Stimulated activated memory B cell treated with anti-CD40 and anti-IgM and Interleukin-4, amounts not matched to agents 10 μg/mL and 1 μg/mL and 100 μg/mL, for 72 hours (primary cell): ENCODE measurements at regions not wholly inside any gene's neighbourhood (a gene's known extent, or its start where the extent isn't known, plus 50 kb on each side); places are given as distances from the start of the nearest gene placed in this dataset.

Source experiments
- ATAC-seq: fragments of 150-1000 bp; cut with Tn5 transposase; 2 replicates; pipeline ENCODE4 v1.10.0; 2021
- H3K27ac Mint-ChIP-seq: one replicate; pipeline ENCODE4 v1.8.0; 2022; ENCODE audit warnings: mild to moderate bottlenecking, mixed read lengths
- H3K27me3 Mint-ChIP-seq: one replicate; pipeline ENCODE4 v1.8.0; 2022; ENCODE audit warnings: mixed read lengths
- H3K36me3 Mint-ChIP-seq: one replicate; pipeline ENCODE4 v1.8.0; 2022; ENCODE audit warnings: mixed read lengths
- H3K4me1 Mint-ChIP-seq: one replicate; pipeline ENCODE4 v1.8.0; 2022; ENCODE audit warnings: mixed read lengths
- H3K4me3 Mint-ChIP-seq: one replicate; pipeline ENCODE4 v1.8.0; 2022; ENCODE audit warnings: mild to moderate bottlenecking, moderate library complexity, mixed read lengths
- H3K9me3 Mint-ChIP-seq: one replicate; pipeline ENCODE4 v1.8.0; 2022; ENCODE audit warnings: mixed read lengths

GRCh38 chr12:105562199-105562971 lies 231.9 kb downstream of the C12orf75 start:
- Mint-ChIP-seq H3K4me1 (no peaks in the 10 kb centered on the region), H3K36me3 (no peaks in the 10 kb centered on the region), H3K27ac (no peak overlapping the region), H3K27me3 (peaks cover 16% of the 10 kb centered on the region), H3K4me3 (no peak overlapping the region), H3K9me3 (peaks cover 5% of the 10 kb centered on the region)
- no peak for ATAC-seq

DNA sequence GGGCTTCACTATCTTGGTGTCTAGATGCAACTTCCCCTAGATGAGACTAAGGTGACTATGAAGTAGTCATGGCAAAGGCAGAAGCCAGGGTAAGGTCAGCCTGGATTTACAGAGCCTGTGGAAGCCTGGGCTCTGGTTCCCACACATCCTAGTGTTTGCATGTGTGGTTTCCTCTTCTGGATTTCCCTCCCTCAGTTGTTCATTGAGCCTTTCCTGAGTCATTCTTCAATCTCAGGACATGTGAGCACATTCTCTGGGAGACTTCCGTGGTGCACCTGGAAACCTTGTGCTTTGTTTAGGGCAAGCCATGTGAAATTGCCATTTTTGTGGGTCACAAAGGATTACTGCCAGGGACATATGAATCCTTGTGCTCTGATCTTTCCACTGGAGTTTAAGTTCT lies 236.6 kb downstream of the C12orf75 start:
- H3K36me3 Mint-ChIP-seq = no peaks in the 10 kb centered on the region
- no peaks in the 10 kb centered on the region for H3K27me3 Mint-ChIP-seq
- no peak for ATAC-seq

DNA sequence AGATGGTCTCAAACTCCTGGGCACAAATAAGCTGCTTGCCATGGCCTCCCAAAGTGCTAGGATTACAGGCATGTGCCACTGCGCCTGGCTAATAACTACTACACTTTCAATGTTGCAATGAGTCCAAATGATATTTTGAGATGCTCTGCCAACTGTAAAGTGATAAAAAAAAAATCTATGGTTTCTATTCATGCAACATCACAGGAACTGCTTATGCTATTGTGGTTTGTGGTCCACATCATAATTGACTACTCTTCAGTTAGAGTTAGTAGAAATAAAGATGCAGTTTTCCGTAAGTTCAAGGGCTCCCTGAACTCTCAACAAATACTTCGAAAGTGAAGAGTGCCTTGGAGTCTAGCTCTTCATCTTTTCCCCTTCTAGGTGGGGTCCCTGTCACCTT lies 239.4 kb downstream of the C12orf75 start:
- no peak for ATAC-seq
- Mint-ChIP-seq H3K27ac (no peak overlapping the region), H3K27me3 (no peaks in the 10 kb centered on the region), H3K36me3 (no peaks in the 10 kb centered on the region), H3K9me3 (no peaks in the 10 kb centered on the region), H3K4me3 (no peak overlapping the region), H3K4me1 (no peaks in the 10 kb centered on the region)

More for the DNA sequence above, 236.6 kb downstream of the C12orf75 start:
- Mint-ChIP-seq H3K4me1 (no peaks in the 10 kb centered on the region), H3K9me3 (no peaks in the 10 kb centered on the region), H3K4me3 (no peak overlapping the region), H3K27ac (no peak overlapping the region)

DNA sequence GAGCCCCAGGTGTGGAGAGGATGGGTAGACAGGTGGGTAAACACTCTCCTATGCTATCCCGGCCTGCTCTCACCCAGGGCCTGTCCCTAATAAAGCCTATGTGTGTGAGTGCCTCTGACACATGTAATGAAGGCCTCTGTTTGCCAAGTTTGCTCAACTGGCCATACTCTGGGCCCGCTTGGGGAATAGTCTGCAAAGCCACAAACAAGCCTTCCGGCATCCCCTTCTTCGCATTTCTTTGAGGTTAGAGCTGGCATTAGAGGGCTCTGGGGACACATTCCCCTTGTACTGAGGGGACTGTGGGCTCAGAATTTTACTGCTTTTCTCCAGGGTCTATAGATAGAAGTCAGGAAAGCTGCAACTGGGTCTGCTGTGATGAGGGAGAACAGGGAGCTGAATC lies 240.5 kb downstream of the C12orf75 start:
- H3K9me3 Mint-ChIP-seq = no peaks in the 10 kb centered on the region
- no peak overlapping the region for H3K4me3 Mint-ChIP-seq
- H3K27me3 Mint-ChIP-seq = no peaks in the 10 kb centered on the region
- no peaks in the 10 kb centered on the region for H3K36me3 Mint-ChIP-seq
- no peak overlapping the region for H3K27ac Mint-ChIP-seq
- ATAC-seq = peak; percentile 22
- no peaks in the 10 kb centered on the region for H3K4me1 Mint-ChIP-seq

- ATAC-seq = no peak
- Mint-ChIP-seq H3K27ac (no peak overlapping the region), H3K27me3 (peaks cover 7% of the 10 kb centered on the region), H3K36me3 (no peaks in the 10 kb centered on the region), H3K4me3 (no peak overlapping the region), H3K9me3 (no peaks in the 10 kb centered on the region), H3K4me1 (no peaks in the 10 kb centered on the region)
These were observed 243.1 kb downstream of the C12orf75 start for GRCh38 chr12:105573574-105573973.

DNA sequence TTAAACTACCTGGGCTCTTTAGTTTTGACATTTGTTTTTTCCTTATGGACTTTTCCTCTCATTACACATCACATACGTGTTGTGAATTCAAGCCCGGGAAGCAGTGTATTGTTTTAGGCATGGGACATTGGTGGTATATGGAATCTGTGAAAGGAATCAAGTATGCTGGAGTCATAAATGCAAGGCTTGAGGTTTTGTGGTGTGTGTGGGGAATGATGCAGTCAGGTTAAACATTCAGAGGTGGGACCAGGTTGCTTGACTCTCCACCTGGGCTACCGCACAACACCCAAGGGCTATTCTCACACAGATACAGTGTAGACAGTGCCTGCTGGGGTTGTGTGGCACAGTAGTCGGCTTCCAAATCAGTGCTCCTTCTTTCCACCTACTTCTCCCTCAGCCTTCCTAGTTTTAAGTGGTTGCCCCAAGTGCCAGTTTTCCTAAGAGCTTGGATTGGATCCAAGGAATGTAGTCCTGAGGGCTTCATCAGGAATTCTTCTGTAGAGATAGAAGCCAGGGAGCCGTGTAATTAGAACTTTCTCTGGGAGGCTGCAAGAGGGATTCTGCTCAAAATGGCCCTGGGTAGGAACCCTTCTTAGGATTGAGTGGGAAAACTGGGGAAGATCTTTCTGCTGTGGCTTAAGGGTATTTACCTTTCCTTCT lies 243.7 kb downstream of the C12orf75 start:
- ATAC-seq = no peak
- Mint-ChIP-seq H3K27ac (no peak overlapping the region), H3K4me3 (no peak overlapping the region), H3K27me3 (peaks cover 7% of the 10 kb centered on the region), H3K9me3 (no peaks in the 10 kb centered on the region), H3K36me3 (no peaks in the 10 kb centered on the region), H3K4me1 (no peaks in the 10 kb centered on the region)

DNA sequence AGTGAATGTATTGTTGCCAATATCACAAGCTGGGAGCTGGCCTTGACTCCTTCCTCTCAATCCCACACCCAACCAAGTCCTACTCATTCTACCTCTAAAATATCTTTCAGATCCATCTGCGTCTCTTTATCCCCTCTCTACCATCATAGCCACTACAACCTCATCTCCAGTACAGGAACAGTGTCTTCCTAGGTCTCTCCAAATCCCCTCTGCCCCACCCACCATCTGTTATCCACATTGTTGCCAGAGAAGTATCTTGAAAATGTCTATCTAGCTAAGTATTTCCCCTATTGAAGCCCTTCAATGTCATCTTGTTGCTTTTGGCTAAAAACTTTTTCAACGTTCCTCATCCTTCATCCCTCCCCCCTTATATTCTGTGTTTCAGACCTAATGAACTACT lies 244.7 kb downstream of the C12orf75 start:
- Mint-ChIP-seq H3K27ac (no peak overlapping the region), H3K9me3 (no peaks in the 10 kb centered on the region), H3K27me3 (peaks cover 7% of the 10 kb centered on the region)

GRCh38 chr12:105576261-105576660 lies 245.8 kb downstream of the C12orf75 start:
- Mint-ChIP-seq H3K4me3 (no peak overlapping the region), H3K27ac (no peak overlapping the region), H3K4me1 (no peaks in the 10 kb centered on the region), H3K9me3 (no peaks in the 10 kb centered on the region), H3K27me3 (peaks cover 7% of the 10 kb centered on the region), H3K36me3 (no peaks in the 10 kb centered on the region)
- no peak for ATAC-seq

More for the DNA sequence above, 244.7 kb downstream of the C12orf75 start:
- Mint-ChIP-seq H3K4me1 (no peaks in the 10 kb centered on the region), H3K36me3 (no peaks in the 10 kb centered on the region), H3K4me3 (no peak overlapping the region)
- no peak for ATAC-seq

DNA sequence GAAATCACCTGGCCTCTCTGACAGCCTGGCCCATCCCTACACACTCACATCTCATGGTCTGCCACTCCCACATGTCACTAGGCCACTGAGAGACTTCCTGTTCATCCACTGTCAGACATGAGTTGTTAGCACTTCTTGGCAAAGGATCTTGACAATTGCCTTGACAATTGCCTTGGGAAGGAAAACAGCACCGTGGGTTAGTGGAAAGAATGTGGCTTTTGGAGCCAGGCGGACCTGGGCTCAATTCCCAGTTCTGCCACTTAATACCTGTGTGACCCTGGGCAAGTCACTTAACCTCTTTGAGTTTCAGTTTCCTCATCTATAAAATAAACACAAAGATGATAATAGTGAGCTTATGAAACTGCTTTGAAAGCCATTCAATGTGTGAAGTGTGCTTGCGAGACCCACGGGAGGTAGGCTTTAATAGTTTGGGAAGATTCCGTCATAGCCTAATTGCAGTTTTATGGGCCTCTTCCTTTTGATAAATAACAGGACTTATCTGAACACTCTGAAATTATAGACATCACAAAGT lies 250.4 kb downstream of the C12orf75 start:
- Mint-ChIP-seq H3K4me1 (no peaks in the 10 kb centered on the region), H3K36me3 (no peaks in the 10 kb centered on the region), H3K27me3 (peaks cover 7% of the 10 kb centered on the region), H3K4me3 (no peak overlapping the region), H3K9me3 (no peaks in the 10 kb centered on the region), H3K27ac (no peak overlapping the region)
- no peak for ATAC-seq

GRCh38 chr12:105581420-105581819 lies 250.9 kb downstream of the C12orf75 start:
- no peak overlapping the region for H3K4me3 Mint-ChIP-seq
- no peaks in the 10 kb centered on the region for H3K9me3 Mint-ChIP-seq
- no peaks in the 10 kb centered on the region for H3K36me3 Mint-ChIP-seq
- H3K27me3 Mint-ChIP-seq = peaks cover 7% of the 10 kb centered on the region
- no peak for ATAC-seq
- no peak overlapping the region for H3K27ac Mint-ChIP-seq
- H3K4me1 Mint-ChIP-seq = no peaks in the 10 kb centered on the region

- no peak for ATAC-seq
- Mint-ChIP-seq H3K27ac (no peak overlapping the region), H3K4me1 (no peaks in the 10 kb centered on the region), H3K27me3 (no peaks in the 10 kb centered on the region), H3K4me3 (no peak overlapping the region), H3K36me3 (no peaks in the 10 kb centered on the region), H3K9me3 (no peaks in the 10 kb centered on the region)
These were observed 254.6 kb downstream of the C12orf75 start for GRCh38 chr12:105585107-105585506.

DNA sequence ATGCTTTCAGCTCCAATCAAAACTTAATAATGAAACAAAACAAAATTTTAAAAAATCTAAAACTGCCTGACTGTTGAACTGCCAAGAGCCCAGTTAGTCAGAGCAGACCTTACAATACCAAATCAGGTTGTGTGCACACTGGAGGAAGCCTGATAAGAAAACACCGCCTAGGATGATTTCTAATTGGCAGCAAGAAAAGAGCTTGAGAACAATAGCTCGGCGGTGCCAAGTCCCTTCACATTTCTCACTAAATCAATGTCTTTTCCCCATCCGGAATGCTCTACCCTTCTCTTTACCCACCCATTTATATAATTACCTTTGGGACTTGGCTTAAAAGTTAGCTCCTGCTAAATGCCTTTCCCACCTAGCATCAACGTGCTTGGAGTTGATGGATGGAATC lies 256.7 kb downstream of the C12orf75 start:
- Mint-ChIP-seq H3K36me3 (no peaks in the 10 kb centered on the region), H3K4me3 (no peak overlapping the region), H3K27me3 (no peaks in the 10 kb centered on the region), H3K27ac (no peak overlapping the region), H3K4me1 (no peaks in the 10 kb centered on the region), H3K9me3 (no peaks in the 10 kb centered on the region)
- ATAC-seq = no peak

- no peak for ATAC-seq
- H3K4me1 Mint-ChIP-seq = no peaks in the 10 kb centered on the region
- no peaks in the 10 kb centered on the region for H3K36me3 Mint-ChIP-seq
- H3K27me3 Mint-ChIP-seq = no peaks in the 10 kb centered on the region
- H3K4me3 Mint-ChIP-seq = no peak overlapping the region
- no peaks in the 10 kb centered on the region for H3K9me3 Mint-ChIP-seq
- H3K27ac Mint-ChIP-seq = no peak overlapping the region
These were observed 257.6 kb downstream of the C12orf75 start for GRCh38 chr12:105588106-105588505.

DNA sequence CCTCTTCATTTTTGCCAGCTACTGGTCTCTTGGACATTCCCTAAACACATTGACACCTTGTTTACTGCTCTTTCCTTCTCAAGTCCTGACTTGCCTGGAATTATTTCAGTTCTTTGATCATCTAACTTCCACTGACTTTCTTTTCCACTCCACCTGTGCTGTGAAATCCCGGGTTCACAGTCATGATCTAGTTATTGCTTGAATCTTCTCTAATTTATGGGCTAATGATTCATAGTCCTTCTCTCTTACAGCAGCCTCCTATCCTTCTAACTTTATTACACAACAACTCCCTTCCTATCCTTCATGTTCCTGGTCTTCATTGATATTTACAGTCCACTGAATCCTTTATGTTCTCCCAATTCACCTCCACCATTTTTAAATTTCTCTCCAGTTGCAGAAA lies 260.1 kb downstream of the C12orf75 start:
- no peaks in the 10 kb centered on the region for H3K4me1 Mint-ChIP-seq
- no peak overlapping the region for H3K4me3 Mint-ChIP-seq
- no peak for ATAC-seq
- no peak overlapping the region for H3K27ac Mint-ChIP-seq
- no peaks in the 10 kb centered on the region for H3K9me3 Mint-ChIP-seq
- no peaks in the 10 kb centered on the region for H3K36me3 Mint-ChIP-seq
- H3K27me3 Mint-ChIP-seq = no peaks in the 10 kb centered on the region

DNA sequence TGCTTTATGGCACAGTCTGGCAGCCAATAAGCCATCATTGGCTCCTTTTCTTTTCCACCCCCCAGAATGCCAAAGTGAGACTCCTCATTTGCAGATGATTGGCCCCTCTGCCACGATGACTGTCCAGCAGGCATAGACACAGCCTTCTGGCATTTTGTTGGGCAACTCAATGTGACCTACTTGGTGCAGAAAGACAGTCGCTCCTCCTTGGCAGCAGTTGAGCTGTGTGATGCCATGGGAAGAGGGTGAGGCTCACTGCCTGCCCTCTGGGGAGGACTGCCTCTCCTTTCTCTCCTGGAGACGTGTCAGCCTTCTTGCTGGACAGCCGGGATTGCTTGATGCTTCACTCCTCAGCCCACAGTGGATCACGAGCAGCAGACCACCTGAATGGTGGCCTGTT lies 264.9 kb downstream of the C12orf75 start:
- no peaks in the 10 kb centered on the region for H3K4me1 Mint-ChIP-seq
- no peaks in the 10 kb centered on the region for H3K9me3 Mint-ChIP-seq
- no peak overlapping the region for H3K4me3 Mint-ChIP-seq
- ATAC-seq = no peak
- H3K27me3 Mint-ChIP-seq = no peaks in the 10 kb centered on the region
- H3K27ac Mint-ChIP-seq = no peak overlapping the region
- no peaks in the 10 kb centered on the region for H3K36me3 Mint-ChIP-seq

DNA sequence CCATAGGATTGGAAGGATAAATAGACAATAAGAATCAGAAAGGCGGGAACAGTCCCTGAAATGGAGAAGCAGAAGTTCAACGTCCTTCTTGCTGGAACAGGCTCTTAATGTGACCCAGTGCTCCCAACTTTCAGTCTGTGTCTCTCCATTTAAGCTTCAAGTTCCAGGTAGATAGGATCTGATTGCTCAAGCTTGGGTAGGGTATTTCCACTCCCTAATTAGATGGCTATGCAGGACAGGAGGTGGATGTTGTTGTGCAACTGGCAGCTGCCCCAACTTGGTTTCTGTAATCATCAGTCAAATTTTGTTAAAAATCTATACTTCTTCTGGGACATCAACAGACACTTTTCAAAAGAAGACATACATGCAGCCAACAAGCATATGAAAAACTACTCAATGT lies 266.2 kb downstream of the C12orf75 start:
- Mint-ChIP-seq H3K9me3 (no peaks in the 10 kb centered on the region), H3K36me3 (no peaks in the 10 kb centered on the region), H3K27ac (no peak overlapping the region), H3K27me3 (no peaks in the 10 kb centered on the region), H3K4me1 (no peaks in the 10 kb centered on the region), H3K4me3 (no peak overlapping the region)
- no peak for ATAC-seq
